Neural progenitor cell (in vitro differentiated cells): ENCODE measurements at regions not wholly inside any gene's neighbourhood (a gene's known extent, or its start where the extent isn't known, plus 50 kb on each side); places are given as distances from the start of the nearest gene placed in this dataset.
"Not testable (repeated sequence)": the region's sequence is repeated elsewhere in the genome, so short reads cannot be mapped to it uniquely, and the experiment has no call there.

Experiments used
- CTCF ChIP-seq: fragments of 200-600 bp; sonication (generic); IDR thresholded peaks from 2 replicates; pipeline ENCODE4 v1.5.1; 2017; ENCODE audit warnings: antibody characterized with exemption, mild to moderate bottlenecking
- EZH2 ChIP-seq: fragments of 200-600 bp; sonication (generic); IDR thresholded peaks from 2 replicates; pipeline ENCODE4 v1.6.1; 2017; ENCODE audit warnings: antibody characterized with exemption, mild to moderate bottlenecking, moderate library complexity
- EZH2phosphoT487 ChIP-seq: fragments of 200-600 bp; sonication (generic); IDR thresholded peaks from 2 replicates; pipeline ENCODE4 v1.6.1; 2017; ENCODE audit warnings: antibody characterized with exemption

- TF ChIP-seq CTCF, EZH2, EZH2phosphoT487: not testable (repeated sequence)
These were observed 469.7 kb downstream of the FOXD4L4 start for GRCh38 chr9:66206617-66207016.
